ENCODE measurements at regions not wholly inside any gene's neighbourhood (a gene's known extent, or its start where the extent isn't known, plus 50 kb on each side); places are given as distances from the start of the nearest gene placed in this dataset.
"Not testable (repeated sequence)": the region's sequence is repeated elsewhere in the genome, so short reads cannot be mapped to it uniquely, and the experiment has no call there.

DNA sequence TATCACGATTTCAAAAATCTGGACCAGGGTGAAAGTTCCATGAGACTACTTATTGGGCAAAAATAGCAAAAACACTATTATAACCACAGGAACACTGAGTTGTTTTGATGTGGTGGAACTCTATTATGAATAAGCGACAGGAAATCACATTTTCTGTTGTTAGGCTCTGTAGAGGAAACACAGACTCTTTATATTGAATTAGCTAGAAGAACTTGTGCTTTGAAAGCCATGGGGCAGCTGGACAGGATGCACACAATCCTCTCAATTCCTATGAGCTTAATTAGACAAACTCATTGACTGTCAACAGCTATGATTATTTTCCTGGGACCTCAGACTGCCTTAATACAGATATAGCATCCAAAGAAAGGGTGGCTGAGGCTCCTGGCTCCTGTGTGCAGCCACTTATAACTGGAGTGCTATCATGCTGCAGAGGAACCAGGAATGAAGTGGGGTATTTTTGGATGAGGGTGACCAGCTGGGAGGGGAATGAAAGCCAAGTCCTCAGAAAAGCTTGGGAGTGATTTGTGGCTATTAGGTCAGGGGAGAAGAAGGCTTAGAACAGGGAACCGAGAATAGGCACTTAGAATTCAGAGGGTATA is 657.3 kb downstream of the TYW1 start:
- H3K4me3 ChIP-seq (ENCODE audit: low read depth, low read length) = no peak overlapping the region
- no peak for DNase-seq (ENCODE audit: low read depth)
- TF ChIP-seq, protein P1, sequence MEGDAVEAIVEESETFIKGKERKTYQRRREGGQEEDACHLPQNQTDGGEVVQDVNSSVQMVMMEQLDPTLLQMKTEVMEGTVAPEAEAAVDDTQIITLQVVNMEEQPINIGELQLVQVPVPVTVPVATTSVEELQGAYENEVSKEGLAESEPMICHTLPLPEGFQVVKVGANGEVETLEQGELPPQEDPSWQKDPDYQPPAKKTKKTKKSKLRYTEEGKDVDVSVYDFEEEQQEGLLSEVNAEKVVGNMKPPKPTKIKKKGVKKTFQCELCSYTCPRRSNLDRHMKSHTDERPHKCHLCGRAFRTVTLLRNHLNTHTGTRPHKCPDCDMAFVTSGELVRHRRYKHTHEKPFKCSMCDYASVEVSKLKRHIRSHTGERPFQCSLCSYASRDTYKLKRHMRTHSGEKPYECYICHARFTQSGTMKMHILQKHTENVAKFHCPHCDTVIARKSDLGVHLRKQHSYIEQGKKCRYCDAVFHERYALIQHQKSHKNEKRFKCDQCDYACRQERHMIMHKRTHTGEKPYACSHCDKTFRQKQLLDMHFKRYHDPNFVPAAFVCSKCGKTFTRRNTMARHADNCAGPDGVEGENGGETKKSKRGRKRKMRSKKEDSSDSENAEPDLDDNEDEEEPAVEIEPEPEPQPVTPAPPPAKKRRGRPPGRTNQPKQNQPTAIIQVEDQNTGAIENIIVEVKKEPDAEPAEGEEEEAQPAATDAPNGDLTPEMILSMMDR (conservative IDR thresholded peaks at IDR 0.05; ENCODE audit: low read depth, low read length) = no peak

DNA sequence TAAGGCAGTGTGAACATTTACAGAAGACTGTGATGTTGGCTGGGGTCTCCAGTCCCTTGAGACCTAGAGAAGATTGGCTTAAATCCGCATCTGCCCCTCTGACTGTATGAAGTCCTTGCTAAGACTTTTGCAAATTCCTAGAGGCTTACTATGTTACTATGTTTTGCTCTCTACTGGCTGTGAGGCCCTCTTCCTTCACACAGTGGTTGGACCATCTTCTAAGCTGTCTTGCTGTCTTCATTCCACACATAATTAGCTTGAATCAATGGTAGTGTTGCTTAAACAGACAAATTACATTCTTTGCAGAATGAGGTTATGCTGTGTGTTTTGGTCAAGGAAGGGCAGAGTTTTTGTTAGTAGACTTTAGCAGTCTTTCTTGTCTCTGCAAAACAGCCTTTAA is 658.0 kb downstream of the TYW1 start:
- no peak for DNase-seq (ENCODE audit: low read depth)
- TF ChIP-seq, protein P1 (conservative IDR thresholded peaks at IDR 0.05; ENCODE audit: low read depth, low read length) = no peak
- H3K4me3 ChIP-seq (ENCODE audit: low read depth, low read length) = no peak overlapping the region

DNA sequence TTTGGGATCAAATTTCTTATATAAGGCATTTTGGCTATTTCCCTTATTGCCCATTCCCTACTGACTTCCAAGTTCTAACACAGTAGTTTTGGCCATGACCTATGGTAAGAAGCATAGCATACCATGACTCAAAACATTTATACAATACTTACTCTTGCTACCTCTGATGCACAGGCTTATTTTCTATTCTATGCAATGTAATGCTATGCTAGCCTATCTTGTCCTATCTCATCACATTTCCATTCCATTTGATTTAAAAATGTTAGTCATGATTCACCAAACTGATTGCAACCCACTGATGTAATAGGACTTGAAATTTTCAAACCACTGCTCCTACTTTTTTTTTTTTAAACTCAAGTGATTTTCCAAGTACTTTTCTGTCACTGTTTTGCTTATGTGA is 658.5 kb downstream of the TYW1 start:
- DNase-seq (ENCODE audit: low read depth) = no peak
- no peak overlapping the region for H3K4me3 ChIP-seq (ENCODE audit: low read depth, low read length)
- TF ChIP-seq, protein P1 (conservative IDR thresholded peaks at IDR 0.05; ENCODE audit: low read depth, low read length) = no peak

DNA sequence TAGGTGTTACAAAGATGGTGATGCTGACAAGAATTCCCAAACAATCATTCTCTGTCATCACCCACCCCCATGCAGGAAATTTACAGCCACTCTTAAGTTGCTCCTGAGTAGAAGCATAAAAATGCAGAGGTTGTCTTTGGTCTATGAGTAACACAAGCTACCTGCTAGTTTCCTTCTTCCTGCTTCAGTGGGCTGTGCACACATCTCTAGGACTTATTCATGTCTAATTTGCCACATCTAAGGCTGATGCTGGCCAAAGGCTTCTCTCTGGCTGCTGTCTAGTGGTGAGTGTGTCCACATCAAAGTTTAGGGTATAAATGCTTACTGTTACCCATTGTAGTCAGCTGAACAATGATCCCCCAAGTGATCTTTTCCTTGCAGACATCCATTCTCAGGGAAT is 662.5 kb downstream of the TYW1 start:
- no peak overlapping the region for H3K4me3 ChIP-seq (ENCODE audit: low read depth, low read length)
- no peak for DNase-seq (ENCODE audit: low read depth)
- TF ChIP-seq, protein P1 (conservative IDR thresholded peaks at IDR 0.05; ENCODE audit: low read depth, low read length) = no peak

DNA sequence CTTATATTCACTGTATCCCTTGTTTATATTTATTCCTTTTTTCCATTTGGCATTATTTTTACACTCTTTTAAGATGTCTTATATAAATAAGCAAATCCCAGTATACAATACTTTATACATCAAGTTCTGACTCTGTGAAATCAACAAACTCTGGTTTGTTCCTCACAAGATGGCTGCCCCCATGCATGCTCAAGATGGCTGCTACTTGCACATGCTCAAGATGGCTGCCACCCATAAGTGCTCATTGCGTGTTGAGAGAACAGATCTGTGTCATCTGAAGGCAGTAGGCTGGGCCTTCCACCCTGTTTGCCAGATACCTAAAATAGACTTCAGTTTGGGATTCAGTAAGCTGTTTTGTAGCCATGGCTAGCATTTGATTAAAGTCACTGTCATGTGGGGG is 666.2 kb downstream of the TYW1 start:
- DNase-seq (ENCODE audit: low read depth) = no peak
- no peak overlapping the region for H3K4me3 ChIP-seq (ENCODE audit: low read depth, low read length)
- TF ChIP-seq, protein P1 (conservative IDR thresholded peaks at IDR 0.05; ENCODE audit: low read depth, low read length) = no peak

DNA sequence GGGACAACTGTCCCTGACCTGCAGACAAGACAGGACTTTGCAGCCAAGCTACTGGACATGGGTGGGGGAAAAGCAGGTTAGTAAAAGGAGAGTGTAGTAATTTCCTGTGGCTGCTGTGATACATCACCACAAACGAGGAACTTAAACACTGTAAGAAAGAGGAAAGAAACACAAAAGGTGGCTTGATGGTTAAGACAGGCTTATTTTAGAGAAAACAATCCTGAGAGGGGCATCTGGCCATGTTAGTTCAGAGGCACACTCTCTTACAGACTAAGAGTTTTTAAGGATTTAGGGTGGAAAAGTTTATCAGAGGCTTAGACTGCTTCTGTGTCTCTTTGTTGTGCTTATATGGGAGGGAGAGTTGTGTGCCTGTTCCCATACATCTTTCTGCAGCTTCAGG is 667.0 kb downstream of the TYW1 start:
- no peak for DNase-seq (ENCODE audit: low read depth)
- TF ChIP-seq, protein P1 (conservative IDR thresholded peaks at IDR 0.05; ENCODE audit: low read depth, low read length) = no peak
- no peak overlapping the region for H3K4me3 ChIP-seq (ENCODE audit: low read depth, low read length)

DNA sequence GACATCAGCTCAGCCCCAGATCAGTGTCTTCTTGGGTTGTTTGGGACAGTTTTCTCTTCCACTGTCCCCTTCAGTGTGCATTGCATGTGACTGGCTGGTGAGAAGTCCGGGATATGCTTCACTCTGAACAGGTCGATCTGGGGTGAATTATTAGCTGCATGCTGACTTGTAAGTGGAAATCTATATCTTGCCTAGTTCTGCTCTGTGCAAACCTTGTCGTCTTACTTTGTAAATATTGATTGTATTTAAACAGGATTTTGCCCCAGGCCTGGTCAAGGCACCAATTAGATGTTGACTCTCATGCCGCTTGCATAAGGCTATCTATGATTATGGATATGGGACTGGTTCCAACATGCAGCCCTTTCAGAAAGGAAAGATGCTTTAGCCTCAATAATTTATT is 669.7 kb downstream of the TYW1 start:
- not testable (repeated sequence) for DNase-seq (ENCODE audit: low read depth); H3K4me3 ChIP-seq (ENCODE audit: low read depth, low read length)

Data from epithelial cell of proximal tubule (primary cell).